Tibial nerve (tissue), 4 donors: ENCODE measurements at regions not wholly inside any gene's neighbourhood (a gene's known extent, or its start where the extent isn't known, plus 50 kb on each side); places are given as distances from the start of the nearest gene placed in this dataset.

Source experiments
- EP300 ChIP-seq, 2 donors: sonication (generic); formaldehyde crosslinking; IDR thresholded peaks; one replicate each; pipeline ENCODE4 v1.6.1; 2017; ENCODE audit warnings: antibody characterized with exemption in 2 of 2, mild to moderate bottlenecking in 1 of 2
- POLR2A ChIP-seq, 2 donors: fragments of 450-650 bp; IDR thresholded peaks; one replicate each; pipeline ENCODE4 v1.6.1; 2017; ENCODE audit warnings: antibody characterized with exemption in 2 of 2, mild to moderate bottlenecking in 2 of 2, moderate library complexity in 2 of 2
- TF ChIP-seq, protein P1 (sequence below), 5 experiments: fragments of 200-600 bp in 3 of 5; fragments of 450-650 bp in 2 of 5; sonication (generic) in 3 of 5; IDR thresholded peaks; one replicate each; pipeline ENCODE4 v1.5.1; 2016 to 2019; ENCODE audit warnings: antibody characterized with exemption in 5 of 5, mild to moderate bottlenecking in 3 of 5, moderate library complexity in 2 of 5

DNA sequence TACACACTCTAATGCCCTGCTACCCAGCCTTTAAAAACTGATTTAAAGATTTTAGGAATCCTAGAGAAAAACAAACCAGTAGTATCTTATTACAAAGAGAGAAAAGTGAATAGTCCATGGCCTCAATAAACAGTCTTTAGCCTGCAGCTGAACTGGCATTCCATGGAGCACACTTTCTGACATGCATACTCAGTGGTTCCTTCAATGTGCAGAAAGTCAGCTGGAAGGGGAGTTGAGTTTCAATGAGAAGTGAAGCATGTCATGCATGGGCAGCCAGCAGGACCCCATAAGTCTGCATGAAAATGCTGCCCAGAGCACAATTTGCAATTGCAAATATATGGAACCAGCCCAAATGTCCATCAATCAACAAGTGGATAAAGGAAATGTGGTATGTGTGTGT lies 273.7 kb downstream of the UQCRFS1 start:
- TF ChIP-seq, protein P1, sequence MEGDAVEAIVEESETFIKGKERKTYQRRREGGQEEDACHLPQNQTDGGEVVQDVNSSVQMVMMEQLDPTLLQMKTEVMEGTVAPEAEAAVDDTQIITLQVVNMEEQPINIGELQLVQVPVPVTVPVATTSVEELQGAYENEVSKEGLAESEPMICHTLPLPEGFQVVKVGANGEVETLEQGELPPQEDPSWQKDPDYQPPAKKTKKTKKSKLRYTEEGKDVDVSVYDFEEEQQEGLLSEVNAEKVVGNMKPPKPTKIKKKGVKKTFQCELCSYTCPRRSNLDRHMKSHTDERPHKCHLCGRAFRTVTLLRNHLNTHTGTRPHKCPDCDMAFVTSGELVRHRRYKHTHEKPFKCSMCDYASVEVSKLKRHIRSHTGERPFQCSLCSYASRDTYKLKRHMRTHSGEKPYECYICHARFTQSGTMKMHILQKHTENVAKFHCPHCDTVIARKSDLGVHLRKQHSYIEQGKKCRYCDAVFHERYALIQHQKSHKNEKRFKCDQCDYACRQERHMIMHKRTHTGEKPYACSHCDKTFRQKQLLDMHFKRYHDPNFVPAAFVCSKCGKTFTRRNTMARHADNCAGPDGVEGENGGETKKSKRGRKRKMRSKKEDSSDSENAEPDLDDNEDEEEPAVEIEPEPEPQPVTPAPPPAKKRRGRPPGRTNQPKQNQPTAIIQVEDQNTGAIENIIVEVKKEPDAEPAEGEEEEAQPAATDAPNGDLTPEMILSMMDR (IDR thresholded peaks at IDR 0.05), result no peak
- TF ChIP-seq POLR2A (IDR thresholded peaks at IDR 0.05) (no peak), EP300 (IDR thresholded peaks at IDR 0.05) (no peak)
